ENCODE measurements at regions not wholly inside any gene's neighbourhood (a gene's known extent, or its start where the extent isn't known, plus 50 kb on each side); places are given as distances from the start of the nearest gene placed in this dataset.

GRCh38 chr7:25359471-25360059 is 131.3 kb upstream of the NPVF start:
- TF ChIP-seq CTCF (IDR thresholded peaks at IDR 0.05) (no peak), SMC3 (IDR thresholded peaks at IDR 0.05) (no peak), NFE2L2 (conservative IDR thresholded peaks at IDR 0.05; ENCODE audit: low read length) (no peak), RFX5 (IDR thresholded peaks at IDR 0.05) (no peak), POLR2A (IDR thresholded peaks at IDR 0.05; ENCODE audit: low read length) (no peak), HDAC2 (IDR thresholded peaks at IDR 0.05) (no peak), KDM1A (IDR thresholded peaks at IDR 0.05; ENCODE audit: low read depth) (no peak), MAZ (IDR thresholded peaks at IDR 0.05; ENCODE audit: borderline replicate concordance, low read depth, low read length) (no peak)

Measured in A549 (cell line).